ENCODE measurements at regions not wholly inside any gene's neighbourhood (a gene's known extent, or its start where the extent isn't known, plus 50 kb on each side); places are given as distances from the start of the nearest gene placed in this dataset.

- TF ChIP-seq POLR2AphosphoS5 (IDR thresholded peaks at IDR 0.05) (no peak), EP300 (IDR thresholded peaks at IDR 0.05) (no peak), POLR2A (IDR thresholded peaks at IDR 0.05; ENCODE audit: low read depth) (no peak)
- TF ChIP-seq, protein P1, sequence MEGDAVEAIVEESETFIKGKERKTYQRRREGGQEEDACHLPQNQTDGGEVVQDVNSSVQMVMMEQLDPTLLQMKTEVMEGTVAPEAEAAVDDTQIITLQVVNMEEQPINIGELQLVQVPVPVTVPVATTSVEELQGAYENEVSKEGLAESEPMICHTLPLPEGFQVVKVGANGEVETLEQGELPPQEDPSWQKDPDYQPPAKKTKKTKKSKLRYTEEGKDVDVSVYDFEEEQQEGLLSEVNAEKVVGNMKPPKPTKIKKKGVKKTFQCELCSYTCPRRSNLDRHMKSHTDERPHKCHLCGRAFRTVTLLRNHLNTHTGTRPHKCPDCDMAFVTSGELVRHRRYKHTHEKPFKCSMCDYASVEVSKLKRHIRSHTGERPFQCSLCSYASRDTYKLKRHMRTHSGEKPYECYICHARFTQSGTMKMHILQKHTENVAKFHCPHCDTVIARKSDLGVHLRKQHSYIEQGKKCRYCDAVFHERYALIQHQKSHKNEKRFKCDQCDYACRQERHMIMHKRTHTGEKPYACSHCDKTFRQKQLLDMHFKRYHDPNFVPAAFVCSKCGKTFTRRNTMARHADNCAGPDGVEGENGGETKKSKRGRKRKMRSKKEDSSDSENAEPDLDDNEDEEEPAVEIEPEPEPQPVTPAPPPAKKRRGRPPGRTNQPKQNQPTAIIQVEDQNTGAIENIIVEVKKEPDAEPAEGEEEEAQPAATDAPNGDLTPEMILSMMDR (IDR thresholded peaks at IDR 0.05), result no peak
Measured at GRCh38 chr13:111906816-111907215, 160.1 kb upstream of the SOX1 start.

Data from esophagus muscularis mucosa (tissue), 4 donors.